A549 (cell line): ENCODE measurements at regions not wholly inside any gene's neighbourhood (a gene's known extent, or its start where the extent isn't known, plus 50 kb on each side); places are given as distances from the start of the nearest gene placed in this dataset.

Experiments
- ATAC-seq, 2 experiments: fragments of 200-7000 bp in 1 of 2; fragments of >200 bp in 1 of 2; cut with Nextera tagmentation in 1 of 2; cut with Tn5 transposase in 1 of 2; 3 replicates each; pipeline versions ENCODE4 v1.8.0 to v1.9.1; 2018 to 2020; ENCODE audit warnings: mild to moderate bottlenecking in 1 of 2, moderate library complexity in 1 of 2
- CTCF ChIA-PET: fragments of 300-600 bp; sonication (Branson Sonifier 250); formaldehyde crosslinking; extraction: SDS; loops from one replicate; lab custom pipeline; 2021; ENCODE audit warnings: antibody characterized with exemption, inconsistent platforms; lab: Yijun Ruan, JAX
- POLR2A ChIA-PET: fragments of 350-600 bp; formaldehyde crosslinking; extraction: SDS; loops from one replicate; lab custom pipeline; 2021; ENCODE audit warnings: antibody characterized with exemption, inconsistent platforms; lab: Yijun Ruan, JAX
- DNase-seq, 2 experiments: peaks; one replicate each; pipeline versions ENCODE4 v3.0.0 to v3.0.0-alpha.2; 2011 to 2016; ENCODE audit warnings: low read depth in 1 of 2, low spot score in 1 of 2
- FAIRE-seq: peaks from 2 replicates; lab custom pipeline; 2011; peaks lifted over from hg19 to GRCh38; lab: Jason Lieb, UNC
- H3K27ac ChIP-seq, 2 experiments: fragments of >200 bp; sonication (Bioruptor Twin); formaldehyde crosslinking; 3 replicates each; pipeline ENCODE4 v1.5.1; 2016 to 2017
- H3K4me1 ChIP-seq: fragments of >200 bp; sonication (Bioruptor Twin); formaldehyde crosslinking; 3 replicates; pipeline ENCODE4 v1.6.1; 2016
- H3K4me2 ChIP-seq: fragments of >200 bp; sonication (Bioruptor Twin); formaldehyde crosslinking; 3 replicates; pipeline ENCODE4 v1.6.1; 2016
- H3K4me3 ChIP-seq: fragments of >200 bp; sonication (Bioruptor Twin); formaldehyde crosslinking; 3 replicates; pipeline ENCODE4 v1.5.1; 2016
- H3K9me3 ChIP-seq: fragments of >200 bp; sonication (Bioruptor Twin); formaldehyde crosslinking; 3 replicates; pipeline ENCODE4 v1.6.1; 2016
- BHLHE40 ChIP-seq: IDR thresholded peaks from 2 replicates; pipeline ENCODE4 v1.6.1; 2012; ENCODE audit warnings: low read depth, low read length, inconsistent platforms
- CBX2 ChIP-seq: fragments of 200-600 bp; sonication (generic); IDR thresholded peaks from 2 replicates; pipeline ENCODE4 v1.6.1; 2016; ENCODE audit warnings: low read depth, mild to moderate bottlenecking, borderline replicate concordance
- CHD4 ChIP-seq: fragments of 200-600 bp; sonication (generic); IDR thresholded peaks from 2 replicates; pipeline ENCODE4 v1.6.1; 2016; ENCODE audit warnings: antibody characterized with exemption, mild to moderate bottlenecking, borderline replicate concordance
- ELK1 ChIP-seq: fragments of 150-350 bp; IDR thresholded peaks from 2 replicates; pipeline ENCODE4 v1.6.1; 2014; ENCODE audit warnings: low read depth, mild to moderate bottlenecking, low read length
- EP300 ChIP-seq, 2 experiments: fragments of >200 bp; sonication (Bioruptor Twin); formaldehyde crosslinking; IDR thresholded peaks; 2 replicates in 1 of 2; 3 replicates in 1 of 2; pipeline ENCODE4 v1.6.1; 2016 to 2017
- ESRRA ChIP-seq: fragments of 150-350 bp; IDR thresholded peaks from 2 replicates; pipeline ENCODE4 v1.6.1; 2014; ENCODE audit warnings: mild to moderate bottlenecking, low read length, borderline replicate concordance
- FOSB ChIP-seq: fragments of 250-450 bp; sonication (Bioruptor Pico); IDR thresholded peaks from 2 replicates; pipeline ENCODE4 v1.5.0; 2020; ENCODE audit warnings: mild to moderate bottlenecking, moderate library complexity
- FOXS1 ChIP-seq: fragments of 250-450 bp; sonication (Bioruptor Pico); IDR thresholded peaks from 2 replicates; pipeline ENCODE4 v1.5.0; 2020; ENCODE audit warnings: mild to moderate bottlenecking, moderate library complexity
- GATA3 ChIP-seq: IDR thresholded peaks from 2 replicates; pipeline ENCODE4 v1.6.1; 2012; ENCODE audit warnings: borderline replicate concordance
- HEYL ChIP-seq: fragments of 250-450 bp; sonication (Bioruptor Pico); IDR thresholded peaks from 2 replicates; pipeline ENCODE4 v1.8.0; 2021; ENCODE audit warnings: mild to moderate bottlenecking, moderate library complexity
- JUNB ChIP-seq: fragments of >200 bp; sonication (Bioruptor Twin); formaldehyde crosslinking; IDR thresholded peaks from 2 replicates; pipeline ENCODE4 v1.6.1; 2016
- KDM1A ChIP-seq: fragments of 200-600 bp; sonication (generic); IDR thresholded peaks from 2 replicates; pipeline ENCODE4 v1.6.1; 2016; ENCODE audit warnings: low read depth, mild to moderate bottlenecking
- KDM5A ChIP-seq: fragments of 200-600 bp; sonication (generic); IDR thresholded peaks from 2 replicates; pipeline ENCODE4 v1.6.1; 2016; ENCODE audit warnings: antibody characterized with exemption, mild to moderate bottlenecking
- MAFK ChIP-seq: fragments of 450-650 bp; IDR thresholded peaks from 2 replicates; pipeline ENCODE4 v1.6.1; 2014; ENCODE audit not compliant: partially characterized antibody
- MAX ChIP-seq: IDR thresholded peaks from 2 replicates; pipeline ENCODE4 v1.6.1; 2012
- MAZ ChIP-seq: fragments of 150-350 bp; IDR thresholded peaks from 2 replicates; pipeline ENCODE4 v1.6.1; 2014; ENCODE audit warnings: antibody characterized with exemption, low read depth, low read length, borderline replicate concordance
- MYC ChIP-seq: IDR thresholded peaks from 2 replicates; pipeline ENCODE4 v1.6.1; 2012; ENCODE audit warnings: mild to moderate bottlenecking, inconsistent platforms, low read length, improper control_type of control experiment, borderline replicate concordance
- NR3C1 ChIP-seq: fragments of >200 bp; sonication (Bioruptor Twin); formaldehyde crosslinking; IDR thresholded peaks from 3 replicates; pipeline ENCODE4 v1.6.1; 2017
- PHF8 ChIP-seq: fragments of 200-600 bp; sonication (generic); IDR thresholded peaks from 2 replicates; pipeline ENCODE4 v1.6.1; 2016; ENCODE audit warnings: low read depth, mild to moderate bottlenecking, antibody characterized with exemption, moderate library complexity, borderline replicate concordance
- POLR2A ChIP-seq: IDR thresholded peaks from 2 replicates; pipeline ENCODE4 v1.6.1; 2012; ENCODE audit warnings: mild to moderate bottlenecking, low read length
- POLR2AphosphoS2 ChIP-seq: conservative IDR thresholded peaks from 2 replicates; pipeline ENCODE4 v1.6.1; 2012; ENCODE audit warnings: low read length, improper control_type of control experiment, inconsistent platforms
- RCOR1 ChIP-seq: fragments of 150-350 bp; IDR thresholded peaks from 2 replicates; pipeline ENCODE4 v1.6.1; 2014; ENCODE audit warnings: antibody characterized with exemption, low read length, low read depth
- RNF2 ChIP-seq: fragments of 200-600 bp; sonication (generic); IDR thresholded peaks from 2 replicates; pipeline ENCODE4 v1.6.1; 2016; ENCODE audit warnings: low read depth, mild to moderate bottlenecking, antibody characterized with exemption, moderate library complexity, borderline replicate concordance
- TP53 ChIP-seq: fragments of 250-450 bp; sonication (Bioruptor Pico); IDR thresholded peaks from 2 replicates; pipeline ENCODE4 v1.5.0; 2021; ENCODE audit warnings: mild to moderate bottlenecking, moderate library complexity
- ZFP36 ChIP-seq: fragments of 450-650 bp; IDR thresholded peaks from 2 replicates; pipeline ENCODE4 v1.6.1; 2014; ENCODE audit warnings: borderline replicate concordance; ENCODE audit not compliant: partially characterized antibody
- ZNF302 ChIP-seq: fragments of 250-450 bp; sonication (Bioruptor Pico); IDR thresholded peaks from 2 replicates; pipeline ENCODE4 v1.9.0; 2021; ENCODE audit warnings: inconsistent platforms, mild to moderate bottlenecking, moderate library complexity
- WGBS: methylation state at CpG from one replicate; pipeline ENCODE4 v1.1.6; 2017; ENCODE audit errors: missing lambda C conversion rate; 5-methylcytosine and 5-hydroxymethylcytosine counted together
- TF ChIP-seq, protein P1 (sequence below): fragments of >200 bp; sonication (Bioruptor Twin); formaldehyde crosslinking; IDR thresholded peaks from 3 replicates; pipeline ENCODE4 v1.6.1; 2016
- TF ChIP-seq, protein P2 (sequence below): fragments of 250-450 bp; sonication (Bioruptor Pico); IDR thresholded peaks from 2 replicates; pipeline ENCODE4 v1.5.0; 2021; ENCODE audit warnings: mild to moderate bottlenecking, moderate library complexity, borderline replicate concordance
- TF ChIP-seq, protein P3 (sequence below): fragments of 200-600 bp; sonication (generic); IDR thresholded peaks from 2 replicates; pipeline ENCODE4 v1.6.1; 2016; ENCODE audit warnings: antibody characterized with exemption, mild to moderate bottlenecking, moderate library complexity

GRCh38 chr3:174346571-174346970 is 512.6 kb upstream of the NAALADL2 start:
- 18% methylated on average over 1 of the region's 1 CpG for WGBS
- ChIA-PET POLR2A (no interaction called here), CTCF (interaction anchor here (0.6 kb wide), 1 partner anchor 162 kb away, joined by 3 read pairs; no protein-coding TSS in a partner anchor)
- Histone ChIP-seq H3K27ac (no peak overlapping the region), H3K4me1 (no peaks in the 10 kb centered on the region), H3K9me3 (no peaks in the 10 kb centered on the region), H3K4me2 (no peak overlapping the region), H3K4me3 (no peak overlapping the region)
- FAIRE-seq: no peak
- TF ChIP-seq MAZ (no peak), JUNB (no peak), KDM1A (no peak), HEYL (no peak), MYC (no peak), ESRRA (no peak), FOSB (no peak), GATA3 (no peak), RNF2 (no peak), ELK1 (no peak), KDM5A (no peak), NR3C1 (no peak), ZFP36 (no peak), MAFK (no peak), EP300 (IDR thresholded peaks at IDR 0.05) (no peak), POLR2A (no peak), ZNF302 (no peak), RCOR1 (no peak), POLR2AphosphoS2 (no peak)
- no peak for ATAC-seq
- DNase-seq: no peak

DNA sequence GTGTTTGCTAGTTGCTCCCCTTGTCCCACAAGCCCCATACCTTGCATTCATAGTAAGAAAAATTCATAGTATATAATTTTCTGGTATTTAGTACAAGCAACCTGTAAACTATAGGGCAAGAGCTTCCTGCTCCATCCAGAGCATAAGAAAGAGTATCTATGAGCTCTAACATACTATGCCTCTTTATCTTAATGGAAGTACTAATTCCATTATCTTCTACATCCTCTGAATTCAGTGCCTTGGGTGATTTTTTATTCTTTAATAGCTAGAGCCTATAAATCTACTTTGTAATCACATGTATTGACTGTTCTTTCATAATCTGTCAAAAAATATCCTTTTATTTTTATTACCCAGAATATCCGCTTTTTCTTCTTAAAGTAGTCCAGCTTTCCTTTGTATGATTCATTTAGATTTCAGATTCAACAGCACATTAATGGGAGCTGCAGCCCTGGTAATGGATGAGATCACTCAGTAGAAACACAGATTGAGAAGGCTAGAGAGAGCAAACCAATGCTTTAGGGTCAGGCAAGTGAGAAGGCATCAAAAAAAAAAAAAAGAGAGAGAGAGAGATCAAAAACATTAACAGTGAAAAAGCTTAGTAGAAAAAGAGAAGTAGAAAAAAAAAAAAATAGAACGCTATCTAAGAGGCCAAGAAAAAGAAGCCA is 511.5 kb upstream of the NAALADL2 start:
- FAIRE-seq (no peak), DNase-seq (no peak), ATAC-seq (no peak)
- no peak overlapping the region for H3K4me3 ChIP-seq
- no peak for TF ChIP-seq ZFP36
- TF ChIP-seq MAX: no peak
- TF ChIP-seq KDM1A: no peak
- no peak for TF ChIP-seq BHLHE40
- TF ChIP-seq CHD4: no peak
- TF ChIP-seq, protein P1, sequence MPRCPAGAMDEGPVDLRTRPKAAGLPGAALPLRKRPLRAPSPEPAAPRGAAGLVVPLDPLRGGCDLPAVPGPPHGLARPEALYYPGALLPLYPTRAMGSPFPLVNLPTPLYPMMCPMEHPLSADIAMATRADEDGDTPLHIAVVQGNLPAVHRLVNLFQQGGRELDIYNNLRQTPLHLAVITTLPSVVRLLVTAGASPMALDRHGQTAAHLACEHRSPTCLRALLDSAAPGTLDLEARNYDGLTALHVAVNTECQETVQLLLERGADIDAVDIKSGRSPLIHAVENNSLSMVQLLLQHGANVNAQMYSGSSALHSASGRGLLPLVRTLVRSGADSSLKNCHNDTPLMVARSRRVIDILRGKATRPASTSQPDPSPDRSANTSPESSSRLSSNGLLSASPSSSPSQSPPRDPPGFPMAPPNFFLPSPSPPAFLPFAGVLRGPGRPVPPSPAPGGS: no peak
- TF ChIP-seq, protein P2, sequence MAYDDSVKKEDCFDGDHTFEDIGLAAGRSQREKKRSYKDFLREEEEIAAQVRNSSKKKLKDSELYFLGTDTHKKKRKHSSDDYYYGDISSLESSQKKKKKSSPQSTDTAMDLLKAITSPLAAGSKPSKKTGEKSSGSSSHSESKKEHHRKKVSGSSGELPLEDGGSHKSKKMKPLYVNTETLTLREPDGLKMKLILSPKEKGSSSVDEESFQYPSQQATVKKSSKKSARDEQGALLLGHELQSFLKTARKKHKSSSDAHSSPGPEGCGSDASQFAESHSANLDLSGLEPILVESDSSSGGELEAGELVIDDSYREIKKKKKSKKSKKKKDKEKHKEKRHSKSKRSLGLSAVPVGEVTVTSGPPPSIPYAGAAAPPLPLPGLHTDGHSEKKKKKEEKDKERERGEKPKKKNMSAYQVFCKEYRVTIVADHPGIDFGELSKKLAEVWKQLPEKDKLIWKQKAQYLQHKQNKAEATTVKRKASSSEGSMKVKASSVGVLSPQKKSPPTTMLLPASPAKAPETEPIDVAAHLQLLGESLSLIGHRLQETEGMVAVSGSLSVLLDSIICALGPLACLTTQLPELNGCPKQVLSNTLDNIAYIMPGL: no peak
- TF ChIP-seq RNF2: no peak
- no peak for TF ChIP-seq HEYL
- no peak for TF ChIP-seq GATA3
- TF ChIP-seq ESRRA: no peak
- no peak for TF ChIP-seq CBX2
- no peak for TF ChIP-seq PHF8
- TF ChIP-seq TP53 (CRISPR knock-in tag): no peak
- TF ChIP-seq, protein P3, sequence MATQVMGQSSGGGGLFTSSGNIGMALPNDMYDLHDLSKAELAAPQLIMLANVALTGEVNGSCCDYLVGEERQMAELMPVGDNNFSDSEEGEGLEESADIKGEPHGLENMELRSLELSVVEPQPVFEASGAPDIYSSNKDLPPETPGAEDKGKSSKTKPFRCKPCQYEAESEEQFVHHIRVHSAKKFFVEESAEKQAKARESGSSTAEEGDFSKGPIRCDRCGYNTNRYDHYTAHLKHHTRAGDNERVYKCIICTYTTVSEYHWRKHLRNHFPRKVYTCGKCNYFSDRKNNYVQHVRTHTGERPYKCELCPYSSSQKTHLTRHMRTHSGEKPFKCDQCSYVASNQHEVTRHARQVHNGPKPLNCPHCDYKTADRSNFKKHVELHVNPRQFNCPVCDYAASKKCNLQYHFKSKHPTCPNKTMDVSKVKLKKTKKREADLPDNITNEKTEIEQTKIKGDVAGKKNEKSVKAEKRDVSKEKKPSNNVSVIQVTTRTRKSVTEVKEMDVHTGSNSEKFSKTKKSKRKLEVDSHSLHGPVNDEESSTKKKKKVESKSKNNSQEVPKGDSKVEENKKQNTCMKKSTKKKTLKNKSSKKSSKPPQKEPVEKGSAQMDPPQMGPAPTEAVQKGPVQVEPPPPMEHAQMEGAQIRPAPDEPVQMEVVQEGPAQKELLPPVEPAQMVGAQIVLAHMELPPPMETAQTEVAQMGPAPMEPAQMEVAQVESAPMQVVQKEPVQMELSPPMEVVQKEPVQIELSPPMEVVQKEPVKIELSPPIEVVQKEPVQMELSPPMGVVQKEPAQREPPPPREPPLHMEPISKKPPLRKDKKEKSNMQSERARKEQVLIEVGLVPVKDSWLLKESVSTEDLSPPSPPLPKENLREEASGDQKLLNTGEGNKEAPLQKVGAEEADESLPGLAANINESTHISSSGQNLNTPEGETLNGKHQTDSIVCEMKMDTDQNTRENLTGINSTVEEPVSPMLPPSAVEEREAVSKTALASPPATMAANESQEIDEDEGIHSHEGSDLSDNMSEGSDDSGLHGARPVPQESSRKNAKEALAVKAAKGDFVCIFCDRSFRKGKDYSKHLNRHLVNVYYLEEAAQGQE: no peak
- TF ChIP-seq FOXS1 (CRISPR knock-in tag): no peak
- ChIA-PET POLR2A (no interaction called here), CTCF (no interaction called here)
- no peak overlapping the region for H3K4me2 ChIP-seq
- H3K27ac ChIP-seq: no peak overlapping the region
- no peaks in the 10 kb centered on the region for H3K4me1 ChIP-seq
- H3K9me3 ChIP-seq: no peaks in the 10 kb centered on the region
- WGBS: 53% methylated on average over 2 of the region's 2 CpGs
